ENCODE measurements at regions not wholly inside any gene's neighbourhood (a gene's known extent, or its start where the extent isn't known, plus 50 kb on each side); places are given as distances from the start of the nearest gene placed in this dataset.

DNA sequence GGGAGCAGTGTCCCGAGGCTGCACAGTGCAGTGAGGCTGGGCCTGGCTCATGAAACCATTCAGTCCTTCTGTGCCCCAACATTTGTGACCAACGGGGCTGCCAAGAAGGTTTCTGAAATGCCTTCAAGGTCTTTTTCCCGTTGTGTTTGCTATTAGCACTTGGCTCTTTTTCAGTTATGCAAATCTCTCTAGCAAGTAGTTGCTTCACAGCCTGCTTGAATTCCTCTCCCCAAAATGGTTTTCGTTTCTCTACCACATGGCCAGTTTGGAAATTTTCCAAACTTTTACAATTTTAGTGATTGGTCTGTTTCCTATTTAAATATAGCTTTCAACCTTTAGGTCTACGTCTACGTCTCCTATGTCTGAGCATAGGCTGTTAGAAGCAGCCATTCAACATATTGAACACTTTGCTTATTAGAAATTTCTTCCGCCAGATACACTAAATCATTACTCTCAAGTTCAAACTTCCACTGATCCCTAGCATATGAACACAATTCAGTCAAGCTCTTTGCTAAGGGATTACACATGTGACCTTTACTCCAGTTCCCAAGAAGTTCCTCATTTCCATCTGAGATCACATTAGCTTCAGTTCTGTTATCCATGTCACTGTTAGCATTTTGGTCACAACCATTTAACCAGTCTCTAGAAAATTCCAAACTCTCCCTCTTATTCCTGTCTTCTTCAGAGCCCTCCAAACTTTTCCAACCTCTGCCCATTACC lies 901.8 kb downstream of the GLUD2 start:
- H3K4me3 ChIP-seq (ENCODE audit: low read depth, low read length): no peak overlapping the region
- no peak for DNase-seq (ENCODE audit: low read depth)
- TF ChIP-seq, protein P1, sequence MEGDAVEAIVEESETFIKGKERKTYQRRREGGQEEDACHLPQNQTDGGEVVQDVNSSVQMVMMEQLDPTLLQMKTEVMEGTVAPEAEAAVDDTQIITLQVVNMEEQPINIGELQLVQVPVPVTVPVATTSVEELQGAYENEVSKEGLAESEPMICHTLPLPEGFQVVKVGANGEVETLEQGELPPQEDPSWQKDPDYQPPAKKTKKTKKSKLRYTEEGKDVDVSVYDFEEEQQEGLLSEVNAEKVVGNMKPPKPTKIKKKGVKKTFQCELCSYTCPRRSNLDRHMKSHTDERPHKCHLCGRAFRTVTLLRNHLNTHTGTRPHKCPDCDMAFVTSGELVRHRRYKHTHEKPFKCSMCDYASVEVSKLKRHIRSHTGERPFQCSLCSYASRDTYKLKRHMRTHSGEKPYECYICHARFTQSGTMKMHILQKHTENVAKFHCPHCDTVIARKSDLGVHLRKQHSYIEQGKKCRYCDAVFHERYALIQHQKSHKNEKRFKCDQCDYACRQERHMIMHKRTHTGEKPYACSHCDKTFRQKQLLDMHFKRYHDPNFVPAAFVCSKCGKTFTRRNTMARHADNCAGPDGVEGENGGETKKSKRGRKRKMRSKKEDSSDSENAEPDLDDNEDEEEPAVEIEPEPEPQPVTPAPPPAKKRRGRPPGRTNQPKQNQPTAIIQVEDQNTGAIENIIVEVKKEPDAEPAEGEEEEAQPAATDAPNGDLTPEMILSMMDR (IDR thresholded peaks at IDR 0.05; ENCODE audit: insufficient read depth, low read length): no peak

- no peak overlapping the region for H3K4me3 ChIP-seq (ENCODE audit: low read depth, low read length)
- peak; percentile 28 for DNase-seq (ENCODE audit: low read depth)
- TF ChIP-seq, protein P1 (IDR thresholded peaks at IDR 0.05; ENCODE audit: insufficient read depth, low read length): no peak
Observed at GRCh38 chrX:121958886-121959285, 911.5 kb downstream of the GLUD2 start.

DNA sequence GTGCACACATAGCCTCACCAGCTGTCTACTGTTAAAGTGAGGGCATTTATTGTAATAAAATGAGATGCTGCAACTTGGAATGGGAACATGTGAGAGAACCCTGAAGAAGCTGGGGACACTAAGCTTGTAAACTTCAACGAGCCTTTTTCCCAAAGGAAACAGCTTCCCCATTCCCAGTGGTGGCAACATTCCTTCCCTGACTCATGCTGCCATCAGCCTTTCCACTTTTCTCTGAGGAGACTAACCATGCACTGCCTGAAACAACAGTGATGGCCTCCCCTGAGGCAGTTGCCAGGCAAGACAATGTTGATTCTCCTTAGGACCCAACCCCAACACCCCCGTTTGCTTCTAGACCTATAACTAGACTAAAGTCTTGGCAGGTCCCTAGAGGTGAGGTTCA lies 928.3 kb downstream of the GLUD2 start:
- TF ChIP-seq, protein P1 (IDR thresholded peaks at IDR 0.05; ENCODE audit: insufficient read depth, low read length): no peak
- no peak overlapping the region for H3K4me3 ChIP-seq (ENCODE audit: low read depth, low read length)
- peak; percentile 22 for DNase-seq (ENCODE audit: low read depth)

DNA sequence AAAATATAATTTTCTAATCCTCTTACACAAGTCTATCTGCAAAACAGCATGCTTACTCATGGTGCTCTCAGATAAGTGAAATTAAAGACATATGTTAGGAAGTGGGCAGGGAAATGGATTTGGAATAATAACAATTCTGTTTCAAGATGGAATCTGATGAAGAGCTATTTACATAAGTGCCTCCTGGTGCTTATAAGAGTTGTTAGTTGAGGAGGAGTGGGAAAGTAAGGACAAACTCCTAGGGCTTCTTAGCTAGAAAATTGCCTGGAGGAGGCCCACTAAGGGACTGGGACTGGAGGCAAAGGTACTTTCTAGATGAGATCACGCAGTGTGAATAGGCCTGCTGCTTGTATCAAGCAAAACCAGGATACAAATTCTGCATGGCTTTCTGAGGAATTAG lies 939.8 kb downstream of the GLUD2 start:
- DNase-seq (ENCODE audit: low read depth): peak; percentile 86
- no peak overlapping the region for H3K4me3 ChIP-seq (ENCODE audit: low read depth, low read length)
- TF ChIP-seq, protein P1 (IDR thresholded peaks at IDR 0.05; ENCODE audit: insufficient read depth, low read length): no peak

- no peak overlapping the region for H3K4me3 ChIP-seq (ENCODE audit: low read depth, low read length)
- peak; percentile 9 for DNase-seq (ENCODE audit: low read depth)
- TF ChIP-seq, protein P1 (IDR thresholded peaks at IDR 0.05; ENCODE audit: insufficient read depth, low read length): no peak
Observed at GRCh38 chrX:121987835-121988234, 940.4 kb downstream of the GLUD2 start.

DNA sequence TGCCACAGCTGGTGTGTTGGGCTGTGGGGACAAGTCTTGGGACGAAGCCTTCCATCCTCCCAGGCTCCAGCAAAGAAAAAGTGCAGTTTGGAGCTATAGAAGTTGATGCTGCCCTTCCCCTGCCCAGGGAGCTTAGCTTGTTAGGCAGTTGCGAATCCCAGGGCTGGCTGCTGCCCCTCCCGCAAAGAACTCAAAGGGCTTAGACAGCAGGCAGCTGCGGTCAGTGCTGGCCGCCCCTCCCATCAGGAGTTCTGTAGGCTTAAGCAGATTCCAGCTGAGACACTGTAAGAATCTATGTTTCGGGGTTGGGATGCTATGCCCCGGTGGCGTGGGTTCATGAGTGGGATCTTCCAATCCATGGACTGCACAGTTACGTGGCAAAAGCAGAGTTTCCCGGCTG lies 956.7 kb downstream of the GLUD2 start:
- DNase-seq (ENCODE audit: low read depth): no peak
- TF ChIP-seq, protein P1 (IDR thresholded peaks at IDR 0.05; ENCODE audit: insufficient read depth, low read length): no peak
- no peak overlapping the region for H3K4me3 ChIP-seq (ENCODE audit: low read depth, low read length)

DNA sequence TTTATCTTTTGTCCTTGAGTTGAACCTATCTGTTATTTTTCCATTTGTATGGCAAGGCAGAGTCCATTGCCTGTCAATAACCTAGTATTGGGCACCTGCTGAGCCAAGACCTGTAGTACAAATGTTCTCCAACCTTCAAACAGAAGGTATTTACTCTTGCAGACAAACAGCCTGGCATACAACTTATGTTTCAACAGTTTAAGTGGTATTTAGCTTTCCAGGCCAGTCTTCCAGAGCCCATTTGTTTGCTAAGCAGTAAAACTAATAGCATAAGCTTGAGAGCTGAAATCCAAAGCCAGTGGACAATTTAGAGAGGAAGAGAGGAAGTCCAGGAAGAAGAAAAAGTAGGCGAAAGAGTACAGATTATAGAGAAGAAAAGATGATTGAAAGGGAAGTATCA lies 979.3 kb downstream of the GLUD2 start:
- no peak overlapping the region for H3K4me3 ChIP-seq (ENCODE audit: low read depth, low read length)
- TF ChIP-seq, protein P1 (IDR thresholded peaks at IDR 0.05; ENCODE audit: insufficient read depth, low read length): no peak
- no peak for DNase-seq (ENCODE audit: low read depth)

Data from fibroblast of the aortic adventitia (primary cell).